ENCODE measurements at regions not wholly inside any gene's neighbourhood (a gene's known extent, or its start where the extent isn't known, plus 50 kb on each side); places are given as distances from the start of the nearest gene placed in this dataset.

- intact Hi-C loops (cut with DNase I), result no loop called here
- DNase-seq (ENCODE audit: low spot score), result no peak
- ATAC-seq, result no peak
Measured at GRCh38 chr4:129903861-129904260, 807.9 kb downstream of the C4orf33 start.

GRCh38 chr4:129905256-129905655 lies 809.3 kb downstream of the C4orf33 start:
- ATAC-seq (no peak), DNase-seq (ENCODE audit: low spot score) (no peak)
- intact Hi-C loops (cut with DNase I), result no loop called here

GRCh38 chr4:129908117-129908516 lies 812.2 kb downstream of the C4orf33 start:
- DNase-seq (ENCODE audit: low spot score) (no peak), ATAC-seq (no peak)
- intact Hi-C loops (cut with DNase I), result no loop called here

GRCh38 chr4:129916991-129917390 lies 821.0 kb downstream of the C4orf33 start:
- no peak for ATAC-seq
- DNase-seq (ENCODE audit: low spot score), result no peak
- intact Hi-C loops (cut with DNase I), result no loop called here

GRCh38 chr4:129917651-129918050 lies 821.7 kb downstream of the C4orf33 start:
- intact Hi-C loops (cut with DNase I), result no loop called here
- ATAC-seq (no peak), DNase-seq (ENCODE audit: low spot score) (no peak)

GRCh38 chr4:129926936-129927335 lies 831.0 kb downstream of the C4orf33 start:
- ATAC-seq, result no peak
- intact Hi-C loops (cut with DNase I), result no loop called here
- no peak for DNase-seq (ENCODE audit: low spot score)

- DNase-seq (ENCODE audit: low spot score) (no peak), ATAC-seq (no peak)
- intact Hi-C loops (cut with DNase I), result no loop called here
Measured at GRCh38 chr4:129929052-129929451, 833.1 kb downstream of the C4orf33 start.

- intact Hi-C loops (cut with DNase I), result no loop called here
- no peak for DNase-seq (ENCODE audit: low spot score)
- ATAC-seq, result no peak
Measured at GRCh38 chr4:129929984-129930383, 834.0 kb downstream of the C4orf33 start.

GRCh38 chr4:129950217-129950616 lies 854.3 kb downstream of the C4orf33 start:
- DNase-seq (ENCODE audit: low spot score), result no peak
- no peak for ATAC-seq
- intact Hi-C loops (cut with DNase I), result no loop called here

GRCh38 chr4:129966175-129966574 lies 870.2 kb downstream of the C4orf33 start:
- intact Hi-C loops (cut with DNase I), result no loop called here
- ATAC-seq (no peak), DNase-seq (ENCODE audit: low spot score) (no peak)

- intact Hi-C loops (cut with DNase I), result no loop called here
Measured at GRCh38 chr4:129968366-129968765, 872.4 kb downstream of the C4orf33 start.

GRCh38 chr4:129968778-129969177 lies 872.8 kb downstream of the C4orf33 start:
- DNase-seq (ENCODE audit: low spot score) (no peak), ATAC-seq (no peak)
- intact Hi-C loops (cut with DNase I), result no loop called here

More at GRCh38 chr4:129968366-129968765, 872.4 kb downstream of the C4orf33 start:
- DNase-seq (ENCODE audit: low spot score) (no peak), ATAC-seq (no peak)

- ATAC-seq, result no peak
- no peak for DNase-seq (ENCODE audit: low spot score)
- intact Hi-C loops (cut with DNase I), result no loop called here
Measured at GRCh38 chr4:129970801-129971200, 874.8 kb downstream of the C4orf33 start.

GRCh38 chr4:129971419-129971818 lies 875.5 kb downstream of the C4orf33 start:
- ATAC-seq, result no peak
- DNase-seq (ENCODE audit: low spot score), result no peak
- intact Hi-C loops (cut with DNase I), result no loop called here

- ATAC-seq (no peak), DNase-seq (ENCODE audit: low spot score) (no peak)
- intact Hi-C loops (cut with DNase I), result no loop called here
Measured at GRCh38 chr4:129972257-129972656, 876.3 kb downstream of the C4orf33 start.

- ATAC-seq, result no peak
- intact Hi-C loops (cut with DNase I), result no loop called here
- DNase-seq (ENCODE audit: low spot score), result no peak
Measured at GRCh38 chr4:129974730-129975129, 878.8 kb downstream of the C4orf33 start.

- intact Hi-C loops (cut with DNase I), result no loop called here
- ATAC-seq, result no peak
Measured at GRCh38 chr4:129978315-129978714, 882.4 kb downstream of the C4orf33 start.

GRCh38 chr4:129988957-129989356 lies 893.0 kb downstream of the C4orf33 start:
- ATAC-seq (no peak), DNase-seq (ENCODE audit: low spot score) (no peak)
- intact Hi-C loops (cut with DNase I), result no loop called here

More at GRCh38 chr4:129978315-129978714, 882.4 kb downstream of the C4orf33 start:
- no peak for DNase-seq (ENCODE audit: low spot score)

- ATAC-seq (no peak), DNase-seq (ENCODE audit: low spot score) (no peak)
- intact Hi-C loops (cut with DNase I), result no loop called here
Measured at GRCh38 chr4:129994715-129995114, 898.8 kb downstream of the C4orf33 start.

GRCh38 chr4:129998436-129999150 lies 902.6 kb downstream of the C4orf33 start:
- ATAC-seq (no peak), DNase-seq (ENCODE audit: low spot score) (no peak)
- intact Hi-C loops (cut with DNase I), result no loop called here

- ATAC-seq, result no peak
- intact Hi-C loops (cut with DNase I), result no loop called here
Measured at GRCh38 chr4:129999156-129999555, 903.2 kb downstream of the C4orf33 start.

More at GRCh38 chr4:129999156-129999555, 903.2 kb downstream of the C4orf33 start:
- DNase-seq (ENCODE audit: low spot score), result no peak

All from sciatic nerve (tissue), 2 donors.